Hepatocyte (in vitro differentiated cells): ENCODE measurements at regions not wholly inside any gene's neighbourhood (a gene's known extent, or its start where the extent isn't known, plus 50 kb on each side); places are given as distances from the start of the nearest gene placed in this dataset.

Experiments
- DNase-seq: peaks from one replicate; pipeline ENCODE4 v3.0.0-alpha.2; 2016; ENCODE audit warnings: low spot score
- H2AFZ ChIP-seq: fragments of 200-600 bp; sonication (generic); 2 replicates; pipeline ENCODE4 v1.6.0; 2016; ENCODE audit warnings: antibody characterized with exemption, mild to moderate bottlenecking
- H3K27ac ChIP-seq: fragments of 200-600 bp; sonication (generic); 2 replicates; pipeline ENCODE4 v1.5.1; 2016; ENCODE audit warnings: mild to moderate bottlenecking
- H3K27me3 ChIP-seq: fragments of 200-600 bp; sonication (generic); 2 replicates; pipeline ENCODE4 v1.6.1; 2016
- H3K36me3 ChIP-seq: fragments of 200-600 bp; sonication (generic); replicated peaks from 2 replicates; pipeline ENCODE4 v1.5.1; 2016; ENCODE audit warnings: low read depth; ENCODE audit not compliant: insufficient read depth
- H3K4me1 ChIP-seq: fragments of 200-600 bp; sonication (generic); 2 replicates; pipeline ENCODE4 v1.5.1; 2016; ENCODE audit warnings: mild to moderate bottlenecking, moderate library complexity; ENCODE audit not compliant: insufficient read depth
- H3K4me2 ChIP-seq: fragments of 200-600 bp; sonication (generic); 2 replicates; pipeline ENCODE4 v1.6.0; 2016
- H3K4me3 ChIP-seq: fragments of 200-600 bp; sonication (generic); 2 replicates; pipeline ENCODE4 v1.5.1; 2016; ENCODE audit warnings: mild to moderate bottlenecking
- H3K79me2 ChIP-seq: fragments of 200-600 bp; sonication (generic); 2 replicates; pipeline ENCODE4 v1.6.0; 2017; ENCODE audit warnings: mild to moderate bottlenecking
- H3K9me2 ChIP-seq: fragments of 200-600 bp; sonication (generic); replicated peaks from 2 replicates; pipeline ENCODE4 v1.6.0; 2017; ENCODE audit warnings: mild to moderate bottlenecking; ENCODE audit not compliant: insufficient read depth
- H3K9me3 ChIP-seq: fragments of 200-600 bp; sonication (generic); 2 replicates; pipeline ENCODE4 v1.5.1; 2016; ENCODE audit warnings: low read depth, mild to moderate bottlenecking
- H4K20me1 ChIP-seq: fragments of 200-600 bp; sonication (generic); 2 replicates; pipeline ENCODE4 v1.6.0; 2016; ENCODE audit warnings: mild to moderate bottlenecking; ENCODE audit not compliant: insufficient read depth, poor library complexity, severe bottlenecking
- CTCF ChIP-seq: fragments of 200-600 bp; sonication (generic); IDR thresholded peaks from 2 replicates; pipeline ENCODE4 v1.5.1; 2016; ENCODE audit warnings: antibody characterized with exemption, mild to moderate bottlenecking; ENCODE audit not compliant: poor library complexity
- EZH2 ChIP-seq: fragments of 200-600 bp; sonication (generic); IDR thresholded peaks from 2 replicates; pipeline ENCODE4 v1.6.1; 2016; ENCODE audit warnings: antibody characterized with exemption, mild to moderate bottlenecking, borderline replicate concordance
- EZH2phosphoT487 ChIP-seq: fragments of 200-600 bp; sonication (generic); IDR thresholded peaks from one replicate; pipeline ENCODE4 v1.6.1; 2018; ENCODE audit warnings: antibody characterized with exemption, mild to moderate bottlenecking, low read depth, moderate library complexity; ENCODE audit not compliant: unreplicated experiment, severe bottlenecking
- WGBS: methylation state at CpG from one replicate; pipeline ENCODE4 v1.1.6; 2016; ENCODE audit warnings: low lambda C conversion rate; ENCODE audit errors: missing lambda C conversion rate; 5-methylcytosine and 5-hydroxymethylcytosine counted together

- Histone ChIP-seq H3K79me2 (no peaks in the 10 kb centered on the region), H3K27ac (no peak overlapping the region), H3K4me1 (no peaks in the 10 kb centered on the region), H3K4me2 (no peak overlapping the region), H3K27me3 (no peaks in the 10 kb centered on the region), H3K9me3 (no peaks in the 10 kb centered on the region), H3K36me3 (no peaks in the 10 kb centered on the region), H4K20me1 (no peaks in the 10 kb centered on the region), H3K9me2 (no peaks in the 10 kb centered on the region), H2AFZ (no peak overlapping the region), H3K4me3 (no peak overlapping the region)
- WGBS = 91% methylated on average over 2 of the region's 2 CpGs
- TF ChIP-seq EZH2phosphoT487 = no peak
- TF ChIP-seq EZH2 = no peak
- no peak for TF ChIP-seq CTCF
- DNase-seq = no peak
Measured at GRCh38 chr17:62876063-62876462, 67.9 kb upstream of the MARCHF10 start.

- Histone ChIP-seq H3K27ac (no peak overlapping the region), H3K9me3 (no peaks in the 10 kb centered on the region), H3K4me3 (no peak overlapping the region), H3K9me2 (no peaks in the 10 kb centered on the region), H3K4me2 (no peak overlapping the region), H3K27me3 (no peaks in the 10 kb centered on the region), H3K36me3 (no peaks in the 10 kb centered on the region), H3K4me1 (no peaks in the 10 kb centered on the region), H4K20me1 (no peaks in the 10 kb centered on the region), H3K79me2 (no peaks in the 10 kb centered on the region), H2AFZ (no peak overlapping the region)
- no peak for TF ChIP-seq CTCF
- no peak for TF ChIP-seq EZH2phosphoT487
- TF ChIP-seq EZH2 = no peak
- WGBS = 61% methylated on average over 4 of the region's 4 CpGs
- no peak for DNase-seq
Measured at GRCh38 chr17:62875296-62875695, 67.2 kb upstream of the MARCHF10 start.

DNA sequence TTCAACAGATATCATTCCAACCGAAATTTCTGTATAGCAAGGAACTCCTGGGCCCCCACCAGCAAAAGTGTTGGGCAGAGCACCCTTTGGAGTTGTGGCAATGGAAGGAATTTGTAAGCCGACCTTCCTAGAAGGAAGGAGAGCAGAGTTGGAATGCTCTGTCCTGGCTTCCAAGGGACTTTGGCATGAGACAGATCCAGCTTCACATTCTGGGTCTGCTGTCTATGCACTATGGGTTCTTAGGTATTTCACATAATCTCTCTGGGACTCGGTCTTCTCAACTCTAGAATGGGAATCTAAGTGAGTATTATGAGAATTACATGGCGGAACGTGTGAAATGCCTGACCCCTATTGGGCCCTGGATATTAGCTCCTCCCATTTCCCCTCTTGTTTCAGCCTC is 63.2 kb upstream of the MARCHF10 start:
- Histone ChIP-seq H3K4me1 (no peaks in the 10 kb centered on the region), H3K36me3 (no peaks in the 10 kb centered on the region), H3K79me2 (no peaks in the 10 kb centered on the region), H2AFZ (no peak overlapping the region), H3K27ac (no peak overlapping the region), H4K20me1 (no peaks in the 10 kb centered on the region), H3K4me3 (no peak overlapping the region), H3K9me2 (no peaks in the 10 kb centered on the region), H3K9me3 (no peaks in the 10 kb centered on the region), H3K4me2 (no peak overlapping the region), H3K27me3 (no peaks in the 10 kb centered on the region)
- TF ChIP-seq EZH2phosphoT487 = no peak
- no peak for TF ChIP-seq EZH2
- no peak for TF ChIP-seq CTCF
- no peak for DNase-seq
- 87% methylated on average over 5 of the region's 5 CpGs for WGBS

GRCh38 chr17:62870552-62870971 is 62.4 kb upstream of the MARCHF10 start:
- no peak for DNase-seq
- Histone ChIP-seq H3K4me2 (no peak overlapping the region), H3K27me3 (no peaks in the 10 kb centered on the region), H3K4me3 (no peak overlapping the region), H3K4me1 (no peaks in the 10 kb centered on the region), H3K9me2 (no peaks in the 10 kb centered on the region), H3K36me3 (no peaks in the 10 kb centered on the region), H3K9me3 (no peaks in the 10 kb centered on the region), H3K79me2 (no peaks in the 10 kb centered on the region), H3K27ac (peak overlapping the region; percentile 40), H2AFZ (no peak overlapping the region), H4K20me1 (no peaks in the 10 kb centered on the region)
- WGBS = 43% methylated on average over 8 of the region's 8 CpGs
- no peak for TF ChIP-seq EZH2phosphoT487
- TF ChIP-seq EZH2 = no peak
- no peak for TF ChIP-seq CTCF
